ENCODE measurements at regions not wholly inside any gene's neighbourhood (a gene's known extent, or its start where the extent isn't known, plus 50 kb on each side); places are given as distances from the start of the nearest gene placed in this dataset.

GRCh38 chr15:31801152-31801551, 229.2 kb upstream of the CHRNA7 start (continued):
- TF ChIP-seq ZBTB39 (CRISPR knock-in tag; IDR thresholded peaks at IDR 0.05) = no peak
- TF ChIP-seq ZNF256 (CRISPR knock-in tag; conservative IDR thresholded peaks at IDR 0.05) = no peak
- TF ChIP-seq ZNF615 (CRISPR knock-in tag; IDR thresholded peaks at IDR 0.05; ENCODE audit: borderline replicate concordance) = no peak
- TF ChIP-seq ZSCAN5A (CRISPR knock-in tag; IDR thresholded peaks at IDR 0.05; ENCODE audit: borderline replicate concordance) = no peak
- no peak for TF ChIP-seq ZSCAN22 (CRISPR knock-in tag; IDR thresholded peaks at IDR 0.05)
- no peak for TF ChIP-seq ZSCAN30 (CRISPR knock-in tag; IDR thresholded peaks at IDR 0.05)
- no peak for TF ChIP-seq ZSCAN29 (CRISPR knock-in tag; conservative IDR thresholded peaks at IDR 0.05)
- no peak for TF ChIP-seq ZNF564 (CRISPR knock-in tag; IDR thresholded peaks at IDR 0.05)
- no peak for TF ChIP-seq ZNF343 (CRISPR knock-in tag; IDR thresholded peaks at IDR 0.05)
- no peak for TF ChIP-seq ATF4 (CRISPR knock-in tag; IDR thresholded peaks at IDR 0.05)
- no peak for TF ChIP-seq AHDC1 (CRISPR knock-in tag; IDR thresholded peaks at IDR 0.05; ENCODE audit: borderline replicate concordance)
- no peak for TF ChIP-seq GPBP1L1 (CRISPR knock-in tag; IDR thresholded peaks at IDR 0.05)

Data from HepG2 (cell line).